GM20000 (cell line): ENCODE measurements at regions not wholly inside any gene's neighbourhood (a gene's known extent, or its start where the extent isn't known, plus 50 kb on each side); places are given as distances from the start of the nearest gene placed in this dataset.

Source experiments
- DNase-seq: peaks from one replicate; pipeline ENCODE4 v3.0.0; 2012; ENCODE audit warnings: low spot score
- CTCF ChIP-seq: IDR thresholded peaks from 2 replicates; pipeline ENCODE4 v1.5.1; 2012; ENCODE audit warnings: mild to moderate bottlenecking, control low read depth; ENCODE audit errors: extremely low read depth, missing control alignments

- TF ChIP-seq CTCF, result no peak
- DNase-seq, result no peak
Observed at GRCh38 chr5:115355767-115356381, 59.4 kb upstream of the CCDC112 start.

- DNase-seq, result no peak
- no peak for TF ChIP-seq CTCF
Observed at GRCh38 chr5:115355095-115355494, 58.6 kb upstream of the CCDC112 start.

GRCh38 chr5:115354246-115354645, 57.8 kb upstream of the CCDC112 start:
- DNase-seq, result no peak
- TF ChIP-seq CTCF, result no peak

- no peak for DNase-seq
- TF ChIP-seq CTCF, result no peak
Observed at GRCh38 chr5:115352571-115352970, 56.1 kb upstream of the CCDC112 start.

GRCh38 chr5:115351356-115352195, 55.1 kb upstream of the CCDC112 start:
- no peak for TF ChIP-seq CTCF
- no peak for DNase-seq

- no peak for TF ChIP-seq CTCF
- no peak for DNase-seq
Observed at GRCh38 chr5:115350894-115351293, 54.4 kb upstream of the CCDC112 start.

- DNase-seq, result no peak
Observed at GRCh38 chr5:115349001-115349817, 52.8 kb upstream of the CCDC112 start.

More at GRCh38 chr5:115349001-115349817, 52.8 kb upstream of the CCDC112 start:
- TF ChIP-seq CTCF, result no peak
